Bronchial epithelial cell (primary cell): ENCODE measurements at regions not wholly inside any gene's neighbourhood (a gene's known extent, or its start where the extent isn't known, plus 50 kb on each side); places are given as distances from the start of the nearest gene placed in this dataset.

Experiments
- DNase-seq: peaks from one replicate; pipeline ENCODE4 v3.0.0-alpha.2; 2010; ENCODE audit warnings: low read depth
- FAIRE-seq: peaks from 2 replicates; lab custom pipeline; 2011; peaks lifted over from hg19 to GRCh38; lab: Jason Lieb, UNC
- H3K27me3 ChIP-seq: 2 replicates; pipeline ENCODE4 v1.5.1; 2011; ENCODE audit warnings: low read length; ENCODE audit not compliant: control insufficient read depth, insufficient read depth
- H3K36me3 ChIP-seq: 2 replicates; pipeline ENCODE4 v1.5.1; 2011; ENCODE audit warnings: low read length; ENCODE audit not compliant: control insufficient read depth, insufficient read depth
- H3K4me3 ChIP-seq: 2 replicates; pipeline ENCODE4 v1.5.1; 2011; ENCODE audit warnings: mild to moderate bottlenecking, low read depth, low read length, control low read depth
- CTCF ChIP-seq: IDR thresholded peaks from 2 replicates; pipeline ENCODE4 v1.5.1; 2011; ENCODE audit warnings: mild to moderate bottlenecking, moderate library complexity, low read length, control low read depth, inconsistent platforms; ENCODE audit not compliant: insufficient read depth, severe bottlenecking

GRCh38 chr5:88984040-88984439 is 101.1 kb upstream of the MEF2C start:
- TF ChIP-seq CTCF = no peak
- no peaks in the 10 kb centered on the region for H3K36me3 ChIP-seq
- no peaks in the 10 kb centered on the region for H3K27me3 ChIP-seq
- DNase-seq (no peak), FAIRE-seq (no peak)
- H3K4me3 ChIP-seq = no peak overlapping the region

- no peaks in the 10 kb centered on the region for H3K27me3 ChIP-seq
- no peak overlapping the region for H3K4me3 ChIP-seq
- no peaks in the 10 kb centered on the region for H3K36me3 ChIP-seq
- TF ChIP-seq CTCF = no peak
- no peak for FAIRE-seq
- DNase-seq = no peak
Observed at GRCh38 chr5:88979726-88980125, 96.7 kb upstream of the MEF2C start.

GRCh38 chr5:88979244-88979643 is 96.3 kb upstream of the MEF2C start:
- no peak for TF ChIP-seq CTCF
- peak; percentile 46 for DNase-seq
- FAIRE-seq = no peak
- H3K27me3 ChIP-seq = no peaks in the 10 kb centered on the region
- no peaks in the 10 kb centered on the region for H3K36me3 ChIP-seq
- H3K4me3 ChIP-seq = no peak overlapping the region

- no peak for TF ChIP-seq CTCF
- Histone ChIP-seq H3K36me3 (no peaks in the 10 kb centered on the region), H3K27me3 (no peaks in the 10 kb centered on the region), H3K4me3 (no peak overlapping the region)
- no peak for DNase-seq
- FAIRE-seq = no peak
Observed at GRCh38 chr5:88976914-88977313, 93.9 kb upstream of the MEF2C start.

- FAIRE-seq (no peak), DNase-seq (no peak)
- Histone ChIP-seq H3K4me3 (no peak overlapping the region), H3K36me3 (no peaks in the 10 kb centered on the region), H3K27me3 (no peaks in the 10 kb centered on the region)
- TF ChIP-seq CTCF = no peak
Observed at GRCh38 chr5:88967633-88968585, 84.9 kb upstream of the MEF2C start.
